ENCODE measurements at regions not wholly inside any gene's neighbourhood (a gene's known extent, or its start where the extent isn't known, plus 50 kb on each side); places are given as distances from the start of the nearest gene placed in this dataset.

DNA sequence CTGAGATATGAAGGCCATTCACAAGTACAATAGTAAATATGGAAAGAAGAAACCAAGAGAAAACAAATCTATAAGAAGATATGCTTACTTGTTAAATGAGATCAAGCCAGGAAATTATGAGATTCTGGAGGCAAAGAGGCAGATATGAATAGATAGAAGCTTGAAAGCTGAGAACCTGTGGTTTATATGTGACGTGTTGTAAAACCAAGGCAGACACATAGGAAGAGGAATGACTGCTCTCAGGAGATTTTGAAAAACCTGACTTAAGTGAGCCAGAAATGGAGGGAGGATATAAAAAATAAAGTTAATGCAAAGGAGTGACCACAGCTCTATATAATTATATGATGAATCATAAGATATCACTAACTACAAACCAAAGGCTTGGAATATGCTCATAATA is 1160.5 kb upstream of the CNTN5 start:
- TF ChIP-seq L3MBTL2 (conservative IDR thresholded peaks at IDR 0.05) (no peak), FOXM1 (IDR thresholded peaks at IDR 0.05; ENCODE audit: borderline replicate concordance) (no peak), LEF1 (IDR thresholded peaks at IDR 0.05; ENCODE audit: borderline replicate concordance) (no peak), ELF4 (IDR thresholded peaks at IDR 0.05) (no peak)
